Tibial nerve (tissue), 3 donors: ENCODE measurements at regions not wholly inside any gene's neighbourhood (a gene's known extent, or its start where the extent isn't known, plus 50 kb on each side); places are given as distances from the start of the nearest gene placed in this dataset.

Source experiments
- POLR2A ChIP-seq, 2 donors: fragments of 450-650 bp; IDR thresholded peaks; one replicate each; pipeline ENCODE4 v1.6.1; 2017; ENCODE audit warnings: antibody characterized with exemption in 2 of 2, mild to moderate bottlenecking in 2 of 2, moderate library complexity in 2 of 2
- TF ChIP-seq, protein P1 (sequence below), 5 experiments: fragments of 200-600 bp in 3 of 5; fragments of 450-650 bp in 2 of 5; sonication (generic) in 3 of 5; IDR thresholded peaks; one replicate each; pipeline ENCODE4 v1.5.1; 2016 to 2019; ENCODE audit warnings: antibody characterized with exemption in 5 of 5, mild to moderate bottlenecking in 3 of 5, moderate library complexity in 2 of 5

DNA sequence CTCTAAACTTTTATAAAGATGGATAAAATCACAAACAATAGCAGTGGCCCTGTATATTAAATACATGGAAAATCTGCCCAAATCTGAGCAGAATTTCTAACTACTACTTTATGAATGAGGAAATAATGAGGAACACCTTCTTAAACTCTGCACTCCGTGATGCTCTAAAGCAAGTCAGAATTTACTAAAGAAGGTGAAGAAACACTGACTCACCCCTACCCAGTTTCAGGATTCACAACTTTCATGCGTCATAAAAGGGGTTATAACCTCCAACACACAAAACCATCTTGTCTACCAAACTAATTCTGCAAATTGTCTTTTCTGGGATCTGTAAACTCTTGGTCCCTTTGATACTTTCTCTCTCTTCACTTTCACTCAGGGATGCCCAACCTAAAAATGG lies 561.1 kb upstream of the ACO1 start:
- TF ChIP-seq POLR2A (IDR thresholded peaks at IDR 0.05) = no peak
- TF ChIP-seq, protein P1, sequence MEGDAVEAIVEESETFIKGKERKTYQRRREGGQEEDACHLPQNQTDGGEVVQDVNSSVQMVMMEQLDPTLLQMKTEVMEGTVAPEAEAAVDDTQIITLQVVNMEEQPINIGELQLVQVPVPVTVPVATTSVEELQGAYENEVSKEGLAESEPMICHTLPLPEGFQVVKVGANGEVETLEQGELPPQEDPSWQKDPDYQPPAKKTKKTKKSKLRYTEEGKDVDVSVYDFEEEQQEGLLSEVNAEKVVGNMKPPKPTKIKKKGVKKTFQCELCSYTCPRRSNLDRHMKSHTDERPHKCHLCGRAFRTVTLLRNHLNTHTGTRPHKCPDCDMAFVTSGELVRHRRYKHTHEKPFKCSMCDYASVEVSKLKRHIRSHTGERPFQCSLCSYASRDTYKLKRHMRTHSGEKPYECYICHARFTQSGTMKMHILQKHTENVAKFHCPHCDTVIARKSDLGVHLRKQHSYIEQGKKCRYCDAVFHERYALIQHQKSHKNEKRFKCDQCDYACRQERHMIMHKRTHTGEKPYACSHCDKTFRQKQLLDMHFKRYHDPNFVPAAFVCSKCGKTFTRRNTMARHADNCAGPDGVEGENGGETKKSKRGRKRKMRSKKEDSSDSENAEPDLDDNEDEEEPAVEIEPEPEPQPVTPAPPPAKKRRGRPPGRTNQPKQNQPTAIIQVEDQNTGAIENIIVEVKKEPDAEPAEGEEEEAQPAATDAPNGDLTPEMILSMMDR (IDR thresholded peaks at IDR 0.05) = no peak
